SK-N-SH (cell line): ENCODE measurements at regions not wholly inside any gene's neighbourhood (a gene's known extent, or its start where the extent isn't known, plus 50 kb on each side); places are given as distances from the start of the nearest gene placed in this dataset.

Experiments
- CTCF ChIA-PET: fragments of 300-600, 350-600 bp; formaldehyde crosslinking; extraction: SDS; loops from one replicate; lab custom pipeline; 2021; lab: Yijun Ruan, JAX
- POLR2A ChIA-PET: fragments of 350-600 bp; sonication (Branson Sonifier 250); formaldehyde crosslinking; extraction: SDS; loops from one replicate; lab custom pipeline; 2020; ENCODE audit warnings: antibody characterized with exemption, inconsistent platforms; lab: Yijun Ruan, JAX
- DNase-seq: peaks from one replicate; pipeline ENCODE4 v3.0.0; 2012
- H2AFZ ChIP-seq: fragments of 200-600 bp; sonication (generic); 2 replicates; pipeline ENCODE4 v1.8.1; 2016; ENCODE audit warnings: antibody characterized with exemption, mild to moderate bottlenecking, low read depth
- H3F3A ChIP-seq: fragments of 200-600 bp; sonication (generic); replicated peaks from 2 replicates; pipeline ENCODE3; 2016; ENCODE audit warnings: antibody characterized with exemption, mild to moderate bottlenecking; ENCODE audit not compliant: insufficient read depth
- H3K27ac ChIP-seq, 2 experiments: fragments of 200-500 bp in 1 of 2; fragments of 200-600 bp in 1 of 2; sonication (Bioruptor generic) in 1 of 2; sonication (generic), shearing (Covaris generic) in 1 of 2; 2 replicates each; pipeline versions ENCODE4 v1.5.1 to v1.6.1; 2014 to 2016; ENCODE audit warnings: low read depth in 2 of 2, inconsistent platforms in 1 of 2, low read length in 1 of 2, mild to moderate bottlenecking in 1 of 2, mixed read lengths in 1 of 2
- H3K27me3 ChIP-seq: fragments of 200-600 bp; sonication (generic), shearing (Covaris generic); 2 replicates; pipeline ENCODE4 v1.6.1; 2016; ENCODE audit warnings: mixed run types; ENCODE audit not compliant: insufficient read depth
- H3K36me3 ChIP-seq, 2 experiments: fragments of 200-500 bp in 1 of 2; fragments of 200-600 bp in 1 of 2; sonication (Bioruptor generic) in 1 of 2; sonication (generic) in 1 of 2; replicated peaks in 1 of 2; 2 replicates each; pipeline versions ENCODE3 to v1.5.1; 2014 to 2016; ENCODE audit warnings: low read length in 1 of 2, mild to moderate bottlenecking in 1 of 2; ENCODE audit not compliant: insufficient read depth in 2 of 2, control insufficient read depth in 1 of 2
- H3K4me1 ChIP-seq, 2 experiments: fragments of 200-500 bp in 1 of 2; fragments of 200-600 bp in 1 of 2; sonication (Bioruptor generic) in 1 of 2; sonication (generic), shearing (Covaris generic) in 1 of 2; 2 replicates each; pipeline versions ENCODE4 v1.5.1 to v1.6.1; 2014 to 2016; ENCODE audit warnings: low read depth in 1 of 2, low read length in 1 of 2, mixed run types in 1 of 2; ENCODE audit not compliant: insufficient read depth in 2 of 2, control insufficient read depth in 1 of 2
- H3K4me2 ChIP-seq: fragments of 200-600 bp; sonication (generic), shearing (Covaris generic); 2 replicates; pipeline ENCODE4 v1.6.1; 2017; ENCODE audit warnings: mixed run types
- H3K4me3 ChIP-seq, 2 experiments: fragments of 200-500 bp in 1 of 2; fragments of 200-600 bp in 1 of 2; sonication (Bioruptor generic) in 1 of 2; sonication (generic), shearing (Covaris generic) in 1 of 2; 2 replicates each; pipeline versions ENCODE4 v1.5.1 to v1.8.1; 2014 to 2016; ENCODE audit warnings: low read depth in 2 of 2, inconsistent platforms in 1 of 2, low read length in 1 of 2, mild to moderate bottlenecking in 1 of 2, mixed read lengths in 1 of 2, moderate library complexity in 1 of 2
- H3K79me2 ChIP-seq: fragments of 200-600 bp; sonication (generic); 2 replicates; pipeline ENCODE4 v1.8.1; 2017; ENCODE audit warnings: mild to moderate bottlenecking; ENCODE audit not compliant: insufficient read depth
- H3K9ac ChIP-seq: fragments of 200-600 bp; sonication (generic); 2 replicates; pipeline ENCODE4 v1.6.1; 2017; ENCODE audit warnings: mixed run types
- H3K9me2 ChIP-seq: fragments of 200-600 bp; sonication (generic); 2 replicates; pipeline ENCODE4 v1.6.1; 2017; ENCODE audit warnings: mixed run types
- H3K9me3 ChIP-seq: fragments of 200-600 bp; sonication (generic); 2 replicates; pipeline ENCODE4 v1.6.1; 2017; ENCODE audit warnings: mixed run types, mild to moderate bottlenecking, moderate library complexity
- H4K20me1 ChIP-seq: fragments of 200-600 bp; sonication (generic); 2 replicates; pipeline ENCODE4 v1.6.1; 2017; ENCODE audit warnings: mild to moderate bottlenecking, mixed run types; ENCODE audit not compliant: insufficient read depth
- ELF1 ChIP-seq: IDR thresholded peaks from 2 replicates; pipeline ENCODE4 v1.4.0; 2012
- EP300 ChIP-seq, 2 experiments: IDR thresholded peaks; 2 replicates each; pipeline versions ENCODE4 v1.4.0 to v1.6.1; 2012; ENCODE audit warnings: borderline replicate concordance in 1 of 2, low read depth in 1 of 2, low read length in 1 of 2
- IRF3 ChIP-seq: fragments of 150-350 bp; IDR thresholded peaks from 2 replicates; pipeline ENCODE4 v1.6.1; 2016; ENCODE audit warnings: mild to moderate bottlenecking, low read depth, low read length
- NFIC ChIP-seq: IDR thresholded peaks from 2 replicates; pipeline ENCODE4 v1.4.0; 2012; ENCODE audit warnings: borderline replicate concordance
- POLR2AphosphoS5 ChIP-seq: IDR thresholded peaks from 2 replicates; pipeline ENCODE4 v1.6.1; 2012; ENCODE audit warnings: low read depth, low read length
- RAD21 ChIP-seq: IDR thresholded peaks from 2 replicates; pipeline ENCODE4 v1.6.1; 2012; ENCODE audit warnings: mild to moderate bottlenecking, low read length
- REST ChIP-seq: IDR thresholded peaks from 2 replicates; pipeline ENCODE4 v1.6.1; 2012; ENCODE audit warnings: mild to moderate bottlenecking, low read depth, low read length, moderate library complexity
- RFX5 ChIP-seq: IDR thresholded peaks from 2 replicates; pipeline ENCODE4 v1.6.1; 2012; ENCODE audit warnings: mild to moderate bottlenecking, improper control_type of control experiment, low read length
- RXRA ChIP-seq: IDR thresholded peaks from 2 replicates; pipeline ENCODE4 v1.4.0; 2012; ENCODE audit warnings: low read depth, mild to moderate bottlenecking, borderline replicate concordance
- SIN3A ChIP-seq: IDR thresholded peaks from 2 replicates; pipeline ENCODE4 v1.6.1; 2012; ENCODE audit warnings: low read depth, mild to moderate bottlenecking, low read length, moderate library complexity, borderline replicate concordance
- SMC3 ChIP-seq: IDR thresholded peaks from 2 replicates; pipeline ENCODE4 v1.6.1; 2012; ENCODE audit warnings: low read depth, low read length, improper control_type of control experiment
- TCF12 ChIP-seq: IDR thresholded peaks from 2 replicates; pipeline ENCODE4 v1.4.0; 2012
- WGBS: methylation state at CpG from one replicate; pipeline ENCODE4 v1.1.6; 2017; ENCODE audit warnings: low lambda C conversion rate; 5-methylcytosine and 5-hydroxymethylcytosine counted together

- Histone ChIP-seq H2AFZ (no peak overlapping the region), H3K9ac (no peak overlapping the region), H3F3A (no peaks in the 10 kb centered on the region), H3K4me3 (no peak overlapping the region), H3K4me1 (peaks cover 2 to 5% of the 10 kb centered on the region in 2 experiments; a peak in 2 of 4 replicates), H3K27me3 (no peaks in the 10 kb centered on the region), H3K9me2 (no peaks in the 10 kb centered on the region), H3K9me3 (no peaks in the 10 kb centered on the region), H4K20me1 (no peaks in the 10 kb centered on the region), H3K36me3 (no peaks in the 10 kb centered on the region), H3K79me2 (no peaks in the 10 kb centered on the region), H3K27ac (no peak overlapping the region), H3K4me2 (no peak overlapping the region)
- 75% methylated on average over 1 of the region's 1 CpG for WGBS
- no peak for DNase-seq
- ChIA-PET POLR2A (no interaction called here), CTCF (interaction anchor here (0.5 kb wide), 1 partner anchor 194 kb away, joined by 3 read pairs; no protein-coding TSS in a partner anchor)
- no peak for TF ChIP-seq SIN3A
- no peak for TF ChIP-seq IRF3
- TF ChIP-seq POLR2AphosphoS5: no peak
- TF ChIP-seq RXRA: no peak
- TF ChIP-seq EP300 (IDR thresholded peaks at IDR 0.05; ENCODE audit: borderline replicate concordance in 1 of 2, low read depth in 1 of 2, low read length in 1 of 2): no peak
- no peak for TF ChIP-seq SMC3
- TF ChIP-seq RAD21: no peak
- TF ChIP-seq ELF1: no peak
- TF ChIP-seq TCF12: no peak
- no peak for TF ChIP-seq REST
These were observed 167.8 kb upstream of the EDNRA start for GRCh38 chr4:147313108-147313507.

- Histone ChIP-seq H3K9ac (no peak overlapping the region), H3F3A (no peaks in the 10 kb centered on the region), H3K9me3 (no peaks in the 10 kb centered on the region), H3K27me3 (no peaks in the 10 kb centered on the region), H3K4me2 (peak overlapping the region; percentile 46; the same call in 1 of the 2 replicates), H3K4me3 (no peak overlapping the region), H3K4me1 (peaks cover 0 to 8% of the 10 kb centered on the region in 2 experiments; a peak in 1 of 4 replicates)
- no peak for DNase-seq
- TF ChIP-seq NFIC: peak; percentile 50; the same call in 1 of the 2 replicates
- TF ChIP-seq TCF12: peak; percentile 38; the same call in 1 of the 2 replicates
- TF ChIP-seq SMC3: no peak
- TF ChIP-seq RFX5: no peak
- TF ChIP-seq, all 33 proteins: peak for 2
- H3K27ac ChIP-seq: no peak overlapping the region
- H3K9me2 ChIP-seq: no peaks in the 10 kb centered on the region
- H4K20me1 ChIP-seq: no peaks in the 10 kb centered on the region
- WGBS: 33% methylated on average over 3 of the region's 3 CpGs
- H2AFZ ChIP-seq: peak overlapping the region; percentile 11; the same call in 1 of the 2 replicates
- no peaks in the 10 kb centered on the region for H3K79me2 ChIP-seq
- no peaks in the 10 kb centered on the region for H3K36me3 ChIP-seq
- CTCF ChIA-PET: no interaction called here
- POLR2A ChIA-PET: no interaction called here
These were observed 162.3 kb upstream of the EDNRA start for GRCh38 chr4:147318586-147318985.
